Peyer's patch (tissue), 4 donors: ENCODE measurements at regions not wholly inside any gene's neighbourhood (a gene's known extent, or its start where the extent isn't known, plus 50 kb on each side); places are given as distances from the start of the nearest gene placed in this dataset.
A peak's percentile ranks its signal among the peaks of the same experiment; 100 is the strongest.

Experiments
- DNase-seq, 3 donors: peaks; one replicate each; pipeline ENCODE4 v3.0.0-alpha.2; 2017 to 2019
- H3K27ac ChIP-seq, 4 donors: fragments of 200-600 bp; sonication (generic); one replicate each; pipeline ENCODE4 v1.5.1; 2016 to 2019
- H3K27me3 ChIP-seq, 2 donors: fragments of 200-600 bp; sonication (generic); one replicate each; pipeline ENCODE4 v1.5.1; 2019
- H3K36me3 ChIP-seq, 3 donors: fragments of 200-600 bp; sonication (generic); one replicate each; pipeline ENCODE4 v1.5.1; 2016 to 2019
- H3K4me1 ChIP-seq, 4 donors: fragments of 200-600 bp; sonication (generic); one replicate each; pipeline ENCODE4 v1.5.1; 2016 to 2019
- H3K4me3 ChIP-seq, 4 donors: fragments of 200-600 bp; sonication (generic); 1 replicate in 3 of 4; 2 replicates in 1 of 4; pipeline ENCODE4 v1.5.1; 2016 to 2019; ENCODE audit warnings: mild to moderate bottlenecking in 1 of 4
- H3K9me3 ChIP-seq, 4 donors: fragments of 200-600 bp; sonication (generic); one replicate each; pipeline ENCODE4 v1.5.1; 2016 to 2019; ENCODE audit warnings: mild to moderate bottlenecking in 1 of 4
- CTCF ChIP-seq, 6 experiments: fragments of 450-650 bp in 4 of 6; fragments of 200-600 bp in 2 of 6; sonication (generic) in 1 of 6; IDR thresholded peaks; one replicate each; pipeline ENCODE4 v1.5.1; 2017 to 2019; ENCODE audit warnings: antibody characterized with exemption in 6 of 6, mild to moderate bottlenecking in 3 of 6, moderate library complexity in 1 of 6
- POLR2A ChIP-seq, 2 donors: fragments of 450-650 bp; IDR thresholded peaks; one replicate each; pipeline ENCODE4 v1.5.1; 2017; ENCODE audit warnings: antibody characterized with exemption in 2 of 2, mild to moderate bottlenecking in 2 of 2, moderate library complexity in 2 of 2

- H3K4me3 ChIP-seq: no peak overlapping the region
- no peak for TF ChIP-seq CTCF (IDR thresholded peaks at IDR 0.05)
- no peak for TF ChIP-seq POLR2A (IDR thresholded peaks at IDR 0.05)
- H3K4me1 ChIP-seq: peaks cover 0 to 28% (median 10%) of the 10 kb centered on the region in 4 donors
- no peak overlapping the region for H3K27ac ChIP-seq
- no peaks in the 10 kb centered on the region for H3K36me3 ChIP-seq
- H3K27me3 ChIP-seq: no peaks in the 10 kb centered on the region
- DNase-seq: no peak
- H3K9me3 ChIP-seq: no peaks in the 10 kb centered on the region
Observed at GRCh38 chr1:54483875-54484437, 64.1 kb upstream of the ACOT11 start.

GRCh38 chr1:54481201-54481884, 66.7 kb upstream of the ACOT11 start:
- H3K4me3 ChIP-seq: no peak overlapping the region
- no peaks in the 10 kb centered on the region for H3K36me3 ChIP-seq
- TF ChIP-seq POLR2A (IDR thresholded peaks at IDR 0.05) (no peak), CTCF (IDR thresholded peaks at IDR 0.05) (no peak)
- no peaks in the 10 kb centered on the region for H3K9me3 ChIP-seq
- peak in 2 of 3 donors; percentile 68 to 71 for DNase-seq
- no peak overlapping the region for H3K27ac ChIP-seq
- H3K27me3 ChIP-seq: no peaks in the 10 kb centered on the region
- peaks cover 0 to 12% (median 2%) of the 10 kb centered on the region in 4 donors for H3K4me1 ChIP-seq

GRCh38 chr1:54480525-54480848, 67.5 kb upstream of the ACOT11 start:
- no peaks in the 10 kb centered on the region for H3K27me3 ChIP-seq

GRCh38 chr1:54479841-54480524, 68.0 kb upstream of the ACOT11 start:
- no peak overlapping the region for H3K4me3 ChIP-seq
- H3K4me1 ChIP-seq: peaks cover 0 to 18% (median 2%) of the 10 kb centered on the region in 4 donors
- TF ChIP-seq POLR2A (IDR thresholded peaks at IDR 0.05): no peak
- no peak for TF ChIP-seq CTCF (IDR thresholded peaks at IDR 0.05)
- peak overlapping the region in 1 of 4 donors; percentile 31 for H3K27ac ChIP-seq
- H3K27me3 ChIP-seq: no peaks in the 10 kb centered on the region
- DNase-seq: no peak
- no peaks in the 10 kb centered on the region for H3K9me3 ChIP-seq
- H3K36me3 ChIP-seq: no peaks in the 10 kb centered on the region

More at GRCh38 chr1:54480525-54480848, 67.5 kb upstream of the ACOT11 start:
- peak overlapping the region in 1 of 4 donors; percentile 31 for H3K27ac ChIP-seq
- no peaks in the 10 kb centered on the region for H3K9me3 ChIP-seq
- peaks cover 0 to 13% (median 2%) of the 10 kb centered on the region in 4 donors for H3K4me1 ChIP-seq
- no peak overlapping the region for H3K4me3 ChIP-seq
- H3K36me3 ChIP-seq: no peaks in the 10 kb centered on the region
- peak in 1 of 3 donors; percentile 45 for DNase-seq
- no peak for TF ChIP-seq CTCF (IDR thresholded peaks at IDR 0.05)
- no peak for TF ChIP-seq POLR2A (IDR thresholded peaks at IDR 0.05)

- no peaks in the 10 kb centered on the region for H3K9me3 ChIP-seq
- H3K4me1 ChIP-seq: peaks cover 0 to 25% (median 4%) of the 10 kb centered on the region in 4 donors
- no peak for TF ChIP-seq POLR2A (IDR thresholded peaks at IDR 0.05)
- TF ChIP-seq CTCF (IDR thresholded peaks at IDR 0.05): no peak
- no peak overlapping the region for H3K4me3 ChIP-seq
- DNase-seq: no peak
- peaks cover 0 to 3% of the 10 kb centered on the region in 2 donors for H3K27me3 ChIP-seq
- H3K36me3 ChIP-seq: no peaks in the 10 kb centered on the region
- no peak overlapping the region for H3K27ac ChIP-seq
Observed at GRCh38 chr1:54479251-54479650, 68.8 kb upstream of the ACOT11 start.
